SU-DHL-6 (cell line): ENCODE measurements at regions not wholly inside any gene's neighbourhood (a gene's known extent, or its start where the extent isn't known, plus 50 kb on each side); places are given as distances from the start of the nearest gene placed in this dataset.

Source experiments
- H2AFZ ChIP-seq: fragments of 200-600 bp; sonication (generic); 2 replicates; pipeline ENCODE4 v1.6.1; 2014; ENCODE audit warnings: low read depth, mild to moderate bottlenecking, moderate library complexity, mixed read lengths, antibody characterized with exemption, low read length; ENCODE audit not compliant: severe bottlenecking
- H3F3A ChIP-seq: fragments of 200-600 bp; shearing (Covaris generic); 2 replicates; pipeline ENCODE4 v1.6.0; 2016; ENCODE audit warnings: antibody characterized with exemption, mild to moderate bottlenecking; ENCODE audit not compliant: insufficient read depth
- H3K27ac ChIP-seq: fragments of 200-600 bp; sonication (generic); 2 replicates; pipeline ENCODE4 v1.5.1; 2016; ENCODE audit warnings: low read depth, mild to moderate bottlenecking, low read length, moderate library complexity, mixed read lengths
- H3K27me3 ChIP-seq: fragments of 200-600 bp; sonication (generic), shearing (Covaris generic); 2 replicates; pipeline ENCODE4 v1.6.0; 2014; ENCODE audit warnings: mild to moderate bottlenecking, low read length
- H3K36me3 ChIP-seq: fragments of 200-600 bp; sonication (generic); 2 replicates; pipeline ENCODE4 v1.6.1; 2014; ENCODE audit warnings: mild to moderate bottlenecking, low read length, mixed read lengths
- H3K4me2 ChIP-seq: fragments of 300-600, 200-600 bp; shearing (Covaris generic), sonication (generic); 2 replicates; pipeline ENCODE4 v1.6.0; 2014; ENCODE audit warnings: low read length, low read depth, mild to moderate bottlenecking; ENCODE audit not compliant: poor library complexity, severe bottlenecking
- H3K4me3 ChIP-seq: fragments of 200-600 bp; sonication (generic); 2 replicates; pipeline ENCODE4 v1.5.1; 2014; ENCODE audit warnings: antibody characterized with exemption, low read length, mild to moderate bottlenecking, mixed read lengths; ENCODE audit not compliant: insufficient read depth, poor library complexity, severe bottlenecking
- H3K79me2 ChIP-seq: fragments of 200-600 bp; sonication (generic); 2 replicates; pipeline ENCODE4 v1.6.1; 2014; ENCODE audit warnings: mild to moderate bottlenecking, low read length, moderate library complexity; ENCODE audit not compliant: insufficient read depth
- H3K9ac ChIP-seq: fragments of 200-600 bp; sonication (generic); 2 replicates; pipeline ENCODE4 v1.7.0; 2014; ENCODE audit warnings: mild to moderate bottlenecking, low read length
- H3K9me2 ChIP-seq: fragments of 200-600 bp; sonication (generic); replicated peaks from 2 replicates; pipeline ENCODE4 v1.6.1; 2014; ENCODE audit warnings: low read length; ENCODE audit not compliant: insufficient read depth
- H3K9me3 ChIP-seq: fragments of 200-600 bp; sonication (generic); 2 replicates; pipeline ENCODE4 v1.6.1; 2014; ENCODE audit warnings: low read length, mixed read lengths; ENCODE audit not compliant: insufficient read depth
- H4K20me1 ChIP-seq: fragments of 200-600 bp; sonication (generic); 2 replicates; pipeline ENCODE4 v1.6.1; 2014; ENCODE audit warnings: low read depth, mild to moderate bottlenecking, antibody characterized with exemption, low read length, moderate library complexity, mixed read lengths
- CTCF ChIP-seq: fragments of 200-600 bp; sonication (generic); IDR thresholded peaks from one replicate; pipeline ENCODE4 v1.5.1; 2017; ENCODE audit warnings: antibody characterized with exemption, mild to moderate bottlenecking, low read length, moderate library complexity; ENCODE audit not compliant: insufficient read depth, poor library complexity, severe bottlenecking
- EZH2phosphoT487 ChIP-seq: fragments of 200-600 bp; sonication (generic), shearing (Covaris generic); conservative IDR thresholded peaks from 2 replicates; pipeline ENCODE4 v1.6.1; 2018; ENCODE audit warnings: mild to moderate bottlenecking, antibody characterized with exemption, low read length, moderate library complexity, mixed read lengths

DNA sequence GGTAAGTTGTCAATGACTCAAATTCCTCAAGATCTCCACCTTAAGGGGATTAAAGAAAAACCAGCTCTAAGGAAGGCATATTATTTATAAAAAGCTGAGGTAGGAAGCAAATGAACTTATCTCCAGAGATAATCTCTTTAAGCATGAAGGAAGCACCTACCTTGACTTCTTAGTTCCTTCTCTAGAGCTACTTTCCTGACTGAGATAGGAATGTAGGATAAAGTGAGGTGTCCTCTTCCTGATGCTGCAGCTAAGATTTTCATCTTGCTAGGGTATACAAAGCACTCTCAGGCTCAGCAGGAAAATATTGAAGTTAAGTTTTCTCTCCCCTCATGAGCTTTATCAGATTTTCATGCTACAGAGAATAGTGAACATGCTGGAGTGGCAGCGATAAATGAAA lies 163.0 kb upstream of the E2F7 start:
- no peaks in the 10 kb centered on the region for H3K36me3 ChIP-seq
- H3K27ac ChIP-seq, result no peak overlapping the region
- no peak for TF ChIP-seq CTCF
- no peak for TF ChIP-seq EZH2phosphoT487
- H3K9me3 ChIP-seq, result no peaks in the 10 kb centered on the region
- no peaks in the 10 kb centered on the region for H4K20me1 ChIP-seq
- H3K9ac ChIP-seq, result no peak overlapping the region
- no peaks in the 10 kb centered on the region for H3K79me2 ChIP-seq
- no peak overlapping the region for H3K4me2 ChIP-seq
- no peaks in the 10 kb centered on the region for H3K9me2 ChIP-seq
- H3F3A ChIP-seq, result no peaks in the 10 kb centered on the region
- H3K4me3 ChIP-seq, result no peak overlapping the region
- no peak overlapping the region for H2AFZ ChIP-seq
- no peaks in the 10 kb centered on the region for H3K27me3 ChIP-seq

DNA sequence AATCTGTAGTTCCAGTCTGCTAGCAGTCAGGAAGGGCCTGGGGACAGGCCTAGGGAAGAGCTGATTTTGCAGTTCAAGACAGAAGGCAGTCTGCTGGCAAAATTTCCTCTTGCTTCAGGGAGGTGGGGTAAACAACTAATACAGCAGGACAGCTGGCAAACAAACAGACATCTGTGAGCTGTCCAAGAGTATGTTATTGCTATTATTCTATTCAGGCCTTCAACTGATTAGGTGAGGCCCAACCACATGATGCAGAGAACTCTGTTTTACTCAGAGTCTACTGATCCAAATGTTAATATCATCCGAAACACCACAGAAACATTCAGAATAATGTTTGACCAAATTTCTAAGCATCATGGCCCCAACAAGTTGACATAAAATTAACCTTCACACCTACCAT lies 161.0 kb upstream of the E2F7 start:
- Histone ChIP-seq H2AFZ (no peak overlapping the region), H3K36me3 (no peaks in the 10 kb centered on the region), H3K9ac (no peak overlapping the region), H3K9me3 (no peaks in the 10 kb centered on the region), H3K4me2 (no peak overlapping the region), H3K27me3 (no peaks in the 10 kb centered on the region), H3K9me2 (no peaks in the 10 kb centered on the region), H4K20me1 (no peaks in the 10 kb centered on the region), H3K79me2 (no peaks in the 10 kb centered on the region), H3K27ac (no peak overlapping the region), H3F3A (no peaks in the 10 kb centered on the region), H3K4me3 (no peak overlapping the region)
- TF ChIP-seq CTCF (no peak), EZH2phosphoT487 (no peak)

DNA sequence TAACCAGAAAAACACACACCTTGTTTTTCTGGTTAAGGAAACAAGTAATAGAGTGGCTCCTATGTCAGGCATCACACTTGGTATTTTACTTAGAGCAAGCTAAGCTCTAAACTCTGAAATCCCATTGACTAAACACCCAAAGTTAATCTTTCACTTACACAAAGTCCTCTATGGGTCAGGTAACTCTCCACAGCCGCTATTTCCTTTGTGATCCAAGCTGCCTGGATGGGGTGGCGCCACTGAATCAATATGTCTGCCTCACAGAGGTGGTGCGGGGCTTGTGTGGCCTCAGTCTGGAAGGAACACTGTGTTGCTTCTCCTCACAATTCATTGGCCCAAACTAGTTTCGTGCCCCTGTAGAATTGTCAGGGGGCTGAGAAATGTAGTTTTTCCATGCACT lies 160.0 kb upstream of the E2F7 start:
- no peak for TF ChIP-seq CTCF
- no peak overlapping the region for H3K9ac ChIP-seq
- H3K27me3 ChIP-seq, result no peaks in the 10 kb centered on the region
- no peaks in the 10 kb centered on the region for H4K20me1 ChIP-seq
- no peak overlapping the region for H2AFZ ChIP-seq
- H3K9me2 ChIP-seq, result no peaks in the 10 kb centered on the region
- no peaks in the 10 kb centered on the region for H3K9me3 ChIP-seq
- H3K4me2 ChIP-seq, result no peak overlapping the region
- no peaks in the 10 kb centered on the region for H3F3A ChIP-seq
- no peak overlapping the region for H3K4me3 ChIP-seq
- H3K36me3 ChIP-seq, result no peaks in the 10 kb centered on the region
- no peaks in the 10 kb centered on the region for H3K79me2 ChIP-seq
- H3K27ac ChIP-seq, result no peak overlapping the region

GRCh38 chr12:77224346-77224745 lies 159.0 kb upstream of the E2F7 start:
- TF ChIP-seq EZH2phosphoT487, result no peak
- TF ChIP-seq CTCF, result no peak

More at GRCh38 chr12:77224346-77224745, 159.0 kb upstream of the E2F7 start:
- Histone ChIP-seq H3K36me3 (no peaks in the 10 kb centered on the region), H2AFZ (no peak overlapping the region), H3K4me3 (no peak overlapping the region), H3K9me2 (no peaks in the 10 kb centered on the region), H3K27me3 (no peaks in the 10 kb centered on the region), H4K20me1 (no peaks in the 10 kb centered on the region), H3K79me2 (no peaks in the 10 kb centered on the region), H3F3A (no peaks in the 10 kb centered on the region), H3K9me3 (no peaks in the 10 kb centered on the region), H3K4me2 (no peak overlapping the region), H3K27ac (no peak overlapping the region), H3K9ac (no peak overlapping the region)
